ENCODE measurements at regions not wholly inside any gene's neighbourhood (a gene's known extent, or its start where the extent isn't known, plus 50 kb on each side); places are given as distances from the start of the nearest gene placed in this dataset.

GRCh38 chr10:9625304-9625703 lies 1392.4 kb upstream of the CELF2 start:
- H3K27me3 ChIP-seq (ENCODE audit: control insufficient read depth, insufficient read depth, low read length) = no peaks in the 10 kb centered on the region
- H3K4me3 ChIP-seq (ENCODE audit: low read length) = no peak overlapping the region
- no peaks in the 10 kb centered on the region for H3K36me3 ChIP-seq (ENCODE audit: control insufficient read depth, insufficient read depth, low read length)
- no peak for DNase-seq
- H3K27ac ChIP-seq (ENCODE audit: low read length) = no peak overlapping the region
- no peaks in the 10 kb centered on the region for H3K9me3 ChIP-seq (replicated peaks; ENCODE audit: control insufficient read depth, low read depth, low read length)
- H3K4me1 ChIP-seq (ENCODE audit: control insufficient read depth, insufficient read depth, low read length) = no peaks in the 10 kb centered on the region

DNA sequence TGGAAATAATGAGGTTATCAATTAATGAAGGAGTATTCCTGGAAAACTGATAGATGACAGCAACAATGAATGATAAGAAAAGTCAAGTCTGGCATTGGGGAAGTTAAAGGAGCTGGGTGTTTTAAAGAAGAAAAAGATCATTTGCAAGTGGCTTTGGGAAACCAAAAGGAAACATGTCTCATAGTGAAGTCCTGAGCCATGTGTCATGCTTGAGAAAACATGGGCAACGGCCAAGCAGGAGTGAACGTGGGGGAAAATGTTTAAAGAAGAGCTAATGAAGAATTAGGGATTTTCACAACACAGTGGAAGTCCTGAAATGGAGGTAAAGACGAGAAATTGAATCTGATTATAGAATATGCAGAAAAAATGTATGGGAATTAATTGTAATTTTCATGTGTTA lies 1383.2 kb upstream of the CELF2 start:
- no peaks in the 10 kb centered on the region for H3K9me3 ChIP-seq (replicated peaks; ENCODE audit: control insufficient read depth, low read depth, low read length)
- no peak overlapping the region for H3K27ac ChIP-seq (ENCODE audit: low read length)
- H3K36me3 ChIP-seq (ENCODE audit: control insufficient read depth, insufficient read depth, low read length) = no peaks in the 10 kb centered on the region
- no peaks in the 10 kb centered on the region for H3K27me3 ChIP-seq (ENCODE audit: control insufficient read depth, insufficient read depth, low read length)
- H3K4me1 ChIP-seq (ENCODE audit: control insufficient read depth, insufficient read depth, low read length) = no peaks in the 10 kb centered on the region
- H3K4me3 ChIP-seq (ENCODE audit: low read length) = no peak overlapping the region
- 88% methylated on average over 3 of the region's 3 CpGs for WGBS (ENCODE audit: insufficient coverage)
- DNase-seq = no peak

DNA sequence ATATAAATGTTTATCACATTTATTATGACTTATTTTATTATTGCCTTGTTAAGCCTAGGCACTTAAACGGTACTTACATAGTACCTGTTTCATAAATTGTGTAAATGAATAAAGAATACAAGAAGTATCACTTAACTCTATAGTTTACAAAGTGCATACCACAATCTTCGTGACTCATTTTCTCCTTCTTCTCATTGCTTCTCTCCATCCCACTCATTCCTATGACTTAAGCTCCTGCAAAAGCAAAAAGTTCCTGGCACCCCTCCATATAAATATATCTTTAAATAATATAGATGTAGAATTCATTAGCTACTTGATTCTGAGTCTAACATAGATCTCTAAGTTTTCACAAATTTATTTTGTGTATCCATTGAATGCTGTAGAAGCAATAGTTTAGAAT lies 1382.0 kb upstream of the CELF2 start:
- Histone ChIP-seq H3K36me3 (ENCODE audit: control insufficient read depth, insufficient read depth, low read length) (no peaks in the 10 kb centered on the region), H3K9me3 (replicated peaks; ENCODE audit: control insufficient read depth, low read depth, low read length) (no peaks in the 10 kb centered on the region), H3K27ac (ENCODE audit: low read length) (no peak overlapping the region), H3K4me1 (ENCODE audit: control insufficient read depth, insufficient read depth, low read length) (no peaks in the 10 kb centered on the region), H3K4me3 (ENCODE audit: low read length) (no peak overlapping the region), H3K27me3 (ENCODE audit: control insufficient read depth, insufficient read depth, low read length) (no peaks in the 10 kb centered on the region)
- WGBS (ENCODE audit: insufficient coverage) = no CpG with 5 or more reads among the region's 2 CpGs
- no peak for DNase-seq

GRCh38 chr10:9636216-9636615 lies 1381.5 kb upstream of the CELF2 start:
- Histone ChIP-seq H3K4me3 (ENCODE audit: low read length) (no peak overlapping the region), H3K36me3 (ENCODE audit: control insufficient read depth, insufficient read depth, low read length) (no peaks in the 10 kb centered on the region), H3K27ac (ENCODE audit: low read length) (no peak overlapping the region), H3K4me1 (ENCODE audit: control insufficient read depth, insufficient read depth, low read length) (no peaks in the 10 kb centered on the region), H3K27me3 (ENCODE audit: control insufficient read depth, insufficient read depth, low read length) (no peaks in the 10 kb centered on the region), H3K9me3 (replicated peaks; ENCODE audit: control insufficient read depth, low read depth, low read length) (no peaks in the 10 kb centered on the region)
- DNase-seq = no peak
- WGBS (ENCODE audit: insufficient coverage) = 29% methylated on average over 1 of the region's 2 CpGs

DNA sequence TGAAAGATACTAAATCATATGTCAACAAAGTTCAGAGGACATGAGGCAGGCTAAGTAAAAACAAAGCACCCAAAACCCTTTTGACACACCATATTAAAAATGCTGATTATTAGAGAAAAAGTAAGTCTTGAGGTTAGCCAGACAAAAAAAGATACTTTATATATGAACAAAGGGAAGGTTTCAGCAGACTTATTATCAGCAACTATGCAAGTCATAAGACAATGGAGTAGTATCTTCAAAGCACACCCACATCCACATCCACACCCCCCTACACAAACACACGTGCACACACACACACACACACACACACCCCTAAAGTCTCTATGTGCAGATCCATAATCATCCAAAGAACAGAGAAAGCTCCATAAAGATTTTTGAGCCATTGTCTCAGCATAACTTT lies 1373.9 kb upstream of the CELF2 start:
- H3K36me3 ChIP-seq (ENCODE audit: control insufficient read depth, insufficient read depth, low read length) = no peaks in the 10 kb centered on the region
- H3K9me3 ChIP-seq (replicated peaks; ENCODE audit: control insufficient read depth, low read depth, low read length) = no peaks in the 10 kb centered on the region
- H3K27me3 ChIP-seq (ENCODE audit: control insufficient read depth, insufficient read depth, low read length) = no peaks in the 10 kb centered on the region
- no peak overlapping the region for H3K27ac ChIP-seq (ENCODE audit: low read length)
- DNase-seq = no peak
- no peak overlapping the region for H3K4me3 ChIP-seq (ENCODE audit: low read length)
- H3K4me1 ChIP-seq (ENCODE audit: control insufficient read depth, insufficient read depth, low read length) = no peaks in the 10 kb centered on the region
- 78% methylated on average over 1 of the region's 1 CpG for WGBS (ENCODE audit: insufficient coverage)

- no peaks in the 10 kb centered on the region for H3K27me3 ChIP-seq (ENCODE audit: control insufficient read depth, insufficient read depth, low read length)
- DNase-seq = no peak
- no peak overlapping the region for H3K4me3 ChIP-seq (ENCODE audit: low read length)
- 93% methylated on average over 3 of the region's 3 CpGs for WGBS (ENCODE audit: insufficient coverage)
- no peaks in the 10 kb centered on the region for H3K36me3 ChIP-seq (ENCODE audit: control insufficient read depth, insufficient read depth, low read length)
- H3K27ac ChIP-seq (ENCODE audit: low read length) = no peak overlapping the region
- no peaks in the 10 kb centered on the region for H3K4me1 ChIP-seq (ENCODE audit: control insufficient read depth, insufficient read depth, low read length)
- no peaks in the 10 kb centered on the region for H3K9me3 ChIP-seq (replicated peaks; ENCODE audit: control insufficient read depth, low read depth, low read length)
Measured at GRCh38 chr10:9645404-9645803, 1372.3 kb upstream of the CELF2 start.

DNA sequence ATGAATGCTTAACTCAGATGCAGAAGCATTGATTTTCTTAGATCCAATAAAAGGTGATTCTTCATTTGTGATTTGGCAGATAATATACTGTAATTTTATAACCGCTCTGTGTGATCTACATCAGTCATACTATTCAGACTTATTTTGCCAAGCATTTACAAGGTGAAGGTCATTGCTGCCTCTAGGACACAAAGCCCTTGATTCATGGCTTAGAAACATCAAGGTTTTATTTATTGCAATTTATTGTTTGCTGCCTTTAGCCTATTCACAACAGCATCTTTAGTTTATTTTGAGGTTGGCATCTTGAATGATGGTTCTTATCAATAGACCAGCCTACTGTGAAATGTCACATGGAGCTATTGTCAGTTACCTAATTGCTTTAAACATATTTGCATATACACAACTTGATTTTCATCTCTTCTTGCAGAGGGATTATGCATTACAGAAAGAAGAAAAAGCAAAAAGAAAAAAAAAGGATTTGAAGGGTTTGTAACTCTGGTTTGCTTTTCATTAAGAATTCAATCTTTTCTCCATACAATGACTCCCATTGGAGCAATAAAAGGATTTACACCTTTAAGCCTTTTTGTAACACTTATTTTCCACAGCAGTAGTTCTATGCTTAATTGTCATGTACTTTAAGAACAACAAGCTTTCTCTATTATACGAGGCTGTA lies 1371.6 kb upstream of the CELF2 start:
- WGBS (ENCODE audit: insufficient coverage) = no CpG with 5 or more reads among the region's 2 CpGs
- Histone ChIP-seq H3K4me3 (ENCODE audit: low read length) (no peak overlapping the region), H3K9me3 (replicated peaks; ENCODE audit: control insufficient read depth, low read depth, low read length) (no peaks in the 10 kb centered on the region), H3K4me1 (ENCODE audit: control insufficient read depth, insufficient read depth, low read length) (no peaks in the 10 kb centered on the region), H3K27ac (ENCODE audit: low read length) (no peak overlapping the region), H3K27me3 (ENCODE audit: control insufficient read depth, insufficient read depth, low read length) (no peaks in the 10 kb centered on the region), H3K36me3 (ENCODE audit: control insufficient read depth, insufficient read depth, low read length) (no peaks in the 10 kb centered on the region)
- DNase-seq = no peak

- Histone ChIP-seq H3K27ac (ENCODE audit: low read length) (no peak overlapping the region), H3K4me1 (ENCODE audit: control insufficient read depth, insufficient read depth, low read length) (no peaks in the 10 kb centered on the region), H3K36me3 (ENCODE audit: control insufficient read depth, insufficient read depth, low read length) (no peaks in the 10 kb centered on the region), H3K27me3 (ENCODE audit: control insufficient read depth, insufficient read depth, low read length) (no peaks in the 10 kb centered on the region), H3K4me3 (ENCODE audit: low read length) (no peak overlapping the region), H3K9me3 (replicated peaks; ENCODE audit: control insufficient read depth, low read depth, low read length) (no peaks in the 10 kb centered on the region)
- 95% methylated on average over 2 of the region's 3 CpGs for WGBS (ENCODE audit: insufficient coverage)
- no peak for DNase-seq
Measured at GRCh38 chr10:9654261-9654660, 1363.4 kb upstream of the CELF2 start.

DNA sequence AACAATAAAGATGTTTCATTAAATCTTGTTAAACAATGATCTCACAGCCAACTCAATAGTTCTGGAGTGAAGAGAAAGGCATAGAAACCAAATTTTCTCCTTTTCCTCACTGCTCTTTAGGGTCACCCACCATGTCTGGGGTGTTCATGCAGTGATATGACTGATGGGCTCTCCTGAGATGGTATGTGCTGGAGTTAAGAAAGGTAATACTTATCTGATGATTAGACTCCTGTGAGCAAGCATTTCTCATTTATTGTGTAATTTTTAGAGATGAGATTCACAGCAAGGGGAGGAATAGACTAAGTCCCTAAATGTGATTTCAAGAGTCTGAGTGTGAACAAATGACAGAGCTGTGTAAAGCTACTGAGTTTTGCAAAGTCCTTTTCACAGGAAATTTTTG lies 1361.3 kb upstream of the CELF2 start:
- Histone ChIP-seq H3K27me3 (ENCODE audit: control insufficient read depth, insufficient read depth, low read length) (no peaks in the 10 kb centered on the region), H3K9me3 (replicated peaks; ENCODE audit: control insufficient read depth, low read depth, low read length) (no peaks in the 10 kb centered on the region), H3K27ac (ENCODE audit: low read length) (no peak overlapping the region), H3K36me3 (ENCODE audit: control insufficient read depth, insufficient read depth, low read length) (no peaks in the 10 kb centered on the region), H3K4me1 (ENCODE audit: control insufficient read depth, insufficient read depth, low read length) (no peaks in the 10 kb centered on the region), H3K4me3 (ENCODE audit: low read length) (no peak overlapping the region)
- no peak for DNase-seq

DNA sequence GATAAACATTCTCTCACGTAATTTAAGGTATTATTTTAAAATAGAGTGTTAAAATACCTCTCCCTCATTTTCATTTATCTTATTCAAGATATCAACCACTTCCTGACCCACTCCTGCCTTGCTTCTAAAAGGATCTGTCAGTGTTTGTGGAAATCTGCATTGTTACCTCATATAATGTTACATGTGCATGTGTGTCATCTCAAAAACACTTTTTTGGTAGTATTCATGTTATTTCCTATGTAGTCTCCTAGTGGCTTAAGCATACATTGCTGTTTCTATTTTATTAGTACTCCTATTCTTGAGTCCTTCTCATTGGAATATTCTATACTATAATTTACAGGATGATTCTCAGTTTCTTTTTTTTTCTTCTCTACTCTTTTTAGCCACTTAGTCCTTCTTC lies 1360.7 kb upstream of the CELF2 start:
- Histone ChIP-seq H3K9me3 (replicated peaks; ENCODE audit: control insufficient read depth, low read depth, low read length) (no peaks in the 10 kb centered on the region), H3K36me3 (ENCODE audit: control insufficient read depth, insufficient read depth, low read length) (no peaks in the 10 kb centered on the region), H3K4me3 (ENCODE audit: low read length) (no peak overlapping the region), H3K4me1 (ENCODE audit: control insufficient read depth, insufficient read depth, low read length) (no peaks in the 10 kb centered on the region), H3K27me3 (ENCODE audit: control insufficient read depth, insufficient read depth, low read length) (no peaks in the 10 kb centered on the region), H3K27ac (ENCODE audit: low read length) (no peak overlapping the region)
- no peak for DNase-seq
- no CpG with 5 or more reads among the region's 1 CpG for WGBS (ENCODE audit: insufficient coverage)

DNA sequence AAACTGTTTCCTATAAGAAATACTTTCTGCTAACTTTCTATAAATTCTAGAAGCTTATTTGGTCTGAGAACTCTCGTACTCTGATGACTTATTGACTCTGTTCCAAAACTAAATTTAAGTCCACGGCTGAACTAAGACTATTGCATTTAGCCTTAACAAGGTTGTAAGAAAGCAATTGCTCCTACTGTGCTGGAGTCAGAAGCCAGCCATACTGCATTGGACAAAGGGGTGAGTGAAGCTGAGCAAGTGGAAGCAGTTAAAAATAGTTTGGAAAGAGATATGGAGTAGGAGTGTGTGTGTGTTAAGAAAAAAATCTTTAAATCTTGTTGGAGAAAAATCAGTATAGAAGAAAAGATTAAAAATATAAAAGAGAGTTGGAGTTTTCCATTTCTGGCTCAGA lies 1360.1 kb upstream of the CELF2 start:
- WGBS (ENCODE audit: insufficient coverage) = no CpG with 5 or more reads among the region's 2 CpGs
- DNase-seq = no peak

More for the DNA sequence above, 1360.1 kb upstream of the CELF2 start:
- Histone ChIP-seq H3K36me3 (ENCODE audit: control insufficient read depth, insufficient read depth, low read length) (no peaks in the 10 kb centered on the region), H3K4me1 (ENCODE audit: control insufficient read depth, insufficient read depth, low read length) (no peaks in the 10 kb centered on the region), H3K4me3 (ENCODE audit: low read length) (no peak overlapping the region), H3K27me3 (ENCODE audit: control insufficient read depth, insufficient read depth, low read length) (no peaks in the 10 kb centered on the region), H3K9me3 (replicated peaks; ENCODE audit: control insufficient read depth, low read depth, low read length) (peaks cover 3% of the 10 kb centered on the region), H3K27ac (ENCODE audit: low read length) (no peak overlapping the region)
